OCI-M1 (cell line): ENCODE measurements at regions not wholly inside any gene's neighbourhood (a gene's known extent, or its start where the extent isn't known, plus 50 kb on each side); places are given as distances from the start of the nearest gene placed in this dataset.
A peak's percentile ranks its signal among the peaks of the same experiment; 100 is the strongest.
"Not testable (repeated sequence)": the region's sequence is repeated elsewhere in the genome, so short reads cannot be mapped to it uniquely, and the experiment has no call there.

Experiments
- DNase-seq: peaks from one replicate; lab custom pipeline; 2025; lab: John Stamatoyannopoulos, UW

DNA sequence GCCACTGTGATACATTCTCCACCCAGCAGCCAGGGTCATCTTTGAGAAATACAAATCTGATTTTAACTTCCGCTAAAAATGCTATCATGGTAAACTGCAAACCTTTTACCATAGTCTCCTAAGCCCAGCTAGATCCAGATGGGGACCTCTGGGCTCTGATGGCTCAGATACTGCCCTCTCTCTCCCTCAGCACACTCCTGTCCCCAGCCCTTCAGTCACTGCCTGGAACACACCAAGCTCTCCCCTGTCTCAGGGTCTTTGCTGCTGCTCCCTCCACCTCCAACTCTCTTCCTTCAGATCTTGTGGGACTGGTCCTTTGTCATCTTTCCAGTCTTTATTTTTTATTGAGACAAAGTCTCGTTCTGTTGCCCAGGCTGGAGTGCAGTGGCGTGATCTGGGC, 65.1 kb downstream of the SPRY4 start:
- no peak for DNase-seq

DNA sequence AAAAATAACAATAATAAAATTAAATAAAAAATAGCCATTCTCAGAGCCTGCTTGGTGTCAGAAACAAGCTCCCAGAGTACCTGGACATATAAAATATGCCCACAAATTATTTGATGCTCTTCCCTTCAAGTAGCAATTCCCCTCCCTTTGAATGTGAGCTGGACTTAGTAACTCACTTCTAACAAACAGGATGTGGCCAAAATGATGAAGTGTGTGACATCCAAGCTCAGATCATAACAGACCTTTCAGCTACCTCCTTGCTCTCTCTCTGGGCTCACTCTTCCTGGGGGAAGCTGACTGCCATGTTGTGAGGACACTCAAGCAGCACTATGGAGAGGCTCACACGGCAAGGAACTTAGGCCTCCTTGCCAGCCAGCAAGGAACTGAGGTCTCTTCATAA, 69.0 kb downstream of the SPRY4 start:
- DNase-seq: no peak

DNA sequence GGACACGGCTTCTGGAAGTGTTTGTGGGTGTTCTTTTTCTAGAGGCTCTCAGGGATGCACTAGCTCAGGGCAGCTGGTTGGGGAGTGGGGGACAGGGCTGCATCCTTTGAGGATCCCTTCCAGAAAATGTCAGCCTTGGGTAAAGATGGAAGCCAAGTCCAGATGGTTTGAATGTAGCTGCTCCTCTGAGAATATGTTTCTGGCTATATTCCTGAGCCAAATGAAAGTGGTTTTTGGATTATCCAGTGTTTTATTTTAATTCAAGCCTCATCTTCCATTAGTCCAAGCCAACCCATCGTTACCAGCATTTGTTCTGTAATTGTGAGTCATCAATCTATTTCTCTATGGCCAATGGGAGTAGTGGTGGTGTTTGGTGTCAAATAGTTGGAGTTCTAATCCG, 70.4 kb downstream of the SPRY4 start:
- no peak for DNase-seq

DNA sequence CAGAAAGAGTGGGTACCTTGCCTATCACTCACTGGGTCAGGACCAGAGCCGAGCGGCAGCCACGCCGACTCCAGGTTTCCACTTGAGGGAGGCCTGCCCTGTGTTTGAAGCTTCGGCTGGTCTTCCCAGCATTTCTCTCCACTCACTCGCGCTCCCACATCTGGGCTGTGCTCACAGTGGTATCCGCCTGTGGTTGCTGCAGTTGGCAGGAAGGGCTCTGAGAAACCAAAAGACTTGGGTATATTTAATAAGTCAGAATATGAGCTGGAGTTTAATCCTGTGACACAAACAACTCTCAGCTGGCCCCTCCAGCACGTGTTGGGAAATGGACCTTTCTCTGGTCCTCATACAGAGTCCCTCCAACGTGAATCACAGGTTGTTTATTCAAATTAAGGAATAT, 70.9 kb downstream of the SPRY4 start:
- no peak for DNase-seq

DNA sequence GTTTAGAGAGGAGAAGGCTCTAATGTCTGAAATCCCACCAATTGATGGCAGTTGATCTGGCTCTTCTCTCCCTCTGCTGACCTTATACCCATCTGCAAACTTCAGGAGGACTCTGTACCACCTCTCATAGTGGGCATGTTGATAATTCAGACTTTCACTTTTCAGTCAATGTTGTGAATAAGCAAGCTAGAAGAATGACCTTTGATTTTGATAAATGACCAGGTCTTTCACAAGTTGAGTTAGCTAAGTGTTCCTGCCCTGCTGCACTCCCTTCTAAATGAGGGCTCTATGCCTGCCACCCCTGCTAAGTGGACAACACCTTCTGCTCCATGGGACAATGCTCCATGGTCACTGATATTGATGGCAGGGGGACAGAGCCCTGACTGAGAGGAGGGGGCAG, 74.7 kb downstream of the SPRY4 start:
- no peak for DNase-seq

DNA sequence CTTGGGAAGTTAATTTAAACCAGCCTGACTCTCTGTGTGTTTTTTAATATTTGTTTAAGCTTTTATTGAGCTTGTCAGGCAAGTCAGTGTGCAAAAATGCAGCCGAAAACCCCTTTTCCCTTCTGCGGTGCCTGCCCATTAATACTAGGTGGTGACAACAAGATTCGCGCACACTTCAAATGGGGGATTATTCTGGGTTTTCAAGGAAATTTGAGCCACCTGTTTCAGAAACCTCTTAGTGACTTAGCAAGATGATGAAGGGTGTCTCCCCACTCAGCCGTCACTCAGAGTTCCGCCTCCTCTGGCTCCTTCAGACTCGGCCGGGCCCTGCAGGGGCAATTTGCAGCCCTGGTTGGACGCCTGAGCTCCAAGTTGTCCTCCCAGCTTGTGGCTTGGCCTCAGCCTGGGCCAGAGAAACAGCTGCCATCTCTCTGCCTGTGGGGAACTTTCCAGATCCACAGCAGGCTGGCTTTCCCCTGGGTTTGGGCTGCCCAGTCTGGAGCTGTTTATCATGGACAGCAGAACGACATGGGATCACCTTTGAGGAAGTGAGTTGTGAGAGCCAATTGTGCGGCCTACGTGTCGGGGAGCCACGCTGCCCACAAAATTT, 75.9 kb downstream of the SPRY4 start:
- DNase-seq: no peak

DNA sequence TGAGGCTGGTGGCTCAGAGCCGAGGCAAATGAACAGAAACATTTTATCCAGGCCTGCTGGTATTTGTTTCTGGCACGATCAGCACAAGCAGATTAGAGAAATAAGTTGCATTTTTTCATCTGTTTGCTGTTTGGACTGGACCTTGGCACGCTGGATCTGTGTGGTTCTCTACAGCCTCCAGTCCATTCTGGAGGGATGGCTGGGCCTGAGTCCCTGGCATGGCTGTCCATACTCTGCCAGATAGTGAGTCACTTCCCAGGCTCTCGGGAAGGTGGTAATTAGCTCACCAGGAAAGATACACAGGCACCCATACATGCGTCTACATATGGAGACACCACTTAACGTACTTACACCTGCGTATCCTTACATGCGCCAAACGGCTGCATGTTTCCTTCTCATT, 78.6 kb downstream of the SPRY4 start:
- DNase-seq: no peak

DNA sequence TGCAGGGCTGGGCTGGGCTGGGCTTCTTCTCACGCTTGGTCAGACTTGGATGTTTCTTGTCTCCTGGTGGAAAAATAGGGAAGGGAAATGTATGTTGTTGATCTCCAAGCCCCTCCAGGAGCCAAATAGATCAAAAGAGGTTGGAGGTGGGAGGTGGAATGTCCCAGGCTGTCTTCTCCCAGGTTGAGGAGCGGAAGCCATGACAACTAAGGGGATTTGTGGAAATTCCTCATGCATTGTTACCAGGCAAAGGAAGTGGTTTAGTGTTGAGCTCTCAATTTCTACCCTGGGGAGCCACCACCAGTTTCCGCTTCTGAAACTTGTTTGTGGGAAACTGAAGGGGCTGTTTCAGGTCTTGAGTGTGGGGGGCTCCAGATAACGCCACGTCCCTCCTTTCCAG, 79.0 kb downstream of the SPRY4 start:
- no peak for DNase-seq

DNA sequence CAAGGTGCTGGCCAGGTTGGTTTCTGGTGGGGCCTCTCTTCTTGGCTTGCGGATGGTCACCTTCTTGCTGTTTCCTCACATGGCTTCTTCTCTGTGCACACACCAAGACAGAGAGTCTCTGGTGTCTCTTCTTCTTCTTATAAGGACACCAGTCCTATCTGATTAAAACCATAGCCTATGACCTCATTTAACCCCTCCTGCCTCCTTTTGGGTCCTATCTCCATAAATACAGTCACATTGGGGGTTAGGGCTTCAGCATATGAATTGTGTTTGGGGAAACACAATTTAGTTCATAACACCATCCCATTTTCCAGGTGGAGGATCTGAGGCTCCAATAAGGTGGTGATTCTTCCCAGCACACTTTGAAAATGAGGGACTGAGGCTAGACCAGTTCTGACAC, 80.4 kb downstream of the SPRY4 start:
- DNase-seq: no peak

DNA sequence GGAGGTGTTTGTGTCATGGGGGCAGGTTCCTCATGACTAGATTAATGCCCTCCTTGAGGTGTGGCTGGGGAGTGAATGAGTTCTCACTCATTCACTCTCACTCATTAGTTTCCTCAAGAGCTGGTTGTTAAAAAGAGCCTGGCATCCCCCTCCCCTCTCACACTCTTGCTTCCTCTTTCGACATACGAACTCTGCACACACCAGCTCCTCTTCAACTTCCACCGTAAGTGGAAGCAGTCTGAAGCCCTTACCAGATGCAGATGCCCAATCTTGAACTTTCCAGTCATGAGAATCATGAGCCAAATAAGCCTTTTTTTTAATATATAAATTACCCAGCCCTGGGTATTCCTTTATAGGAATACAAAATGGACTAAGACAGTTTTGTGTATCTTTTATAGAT, 82.5 kb downstream of the SPRY4 start:
- DNase-seq: no peak

DNA sequence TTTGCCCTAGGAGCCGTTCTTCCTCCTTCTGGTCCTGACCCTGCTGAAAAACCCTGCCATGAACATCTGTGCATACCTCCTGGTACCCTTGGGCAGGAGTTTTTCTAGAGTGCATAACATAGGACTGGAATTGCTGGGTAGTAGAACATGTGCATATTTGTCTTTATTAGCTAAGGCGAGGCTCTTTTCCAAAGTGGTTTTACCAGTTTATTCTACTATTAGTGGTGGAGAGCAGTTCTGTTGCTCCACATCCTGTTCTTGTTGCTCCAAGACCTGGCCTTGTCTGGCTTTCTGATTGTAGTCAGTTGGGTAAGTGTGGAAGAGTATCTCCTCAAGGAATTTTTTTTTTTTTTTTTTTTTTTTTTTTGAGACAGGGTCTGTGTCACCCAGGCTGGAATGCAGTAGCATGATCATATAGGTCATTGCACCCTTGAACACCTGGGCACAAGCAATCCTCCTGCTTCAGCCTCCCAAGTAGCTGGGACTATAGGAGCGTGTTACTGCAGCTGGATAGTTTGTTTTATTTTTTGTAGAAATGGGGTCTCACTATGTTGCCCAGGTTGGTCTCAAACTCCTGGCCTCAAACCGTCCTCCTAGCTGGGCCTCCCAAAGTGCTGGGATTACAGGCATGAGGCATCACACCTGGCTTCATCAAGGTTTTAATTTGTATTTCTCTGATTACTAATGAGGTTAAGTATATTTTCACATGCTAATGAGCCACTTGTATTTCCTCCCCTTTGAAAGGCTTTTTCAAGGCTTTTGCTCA, 85.2 kb downstream of the SPRY4 start:
- no peak for DNase-seq

DNA sequence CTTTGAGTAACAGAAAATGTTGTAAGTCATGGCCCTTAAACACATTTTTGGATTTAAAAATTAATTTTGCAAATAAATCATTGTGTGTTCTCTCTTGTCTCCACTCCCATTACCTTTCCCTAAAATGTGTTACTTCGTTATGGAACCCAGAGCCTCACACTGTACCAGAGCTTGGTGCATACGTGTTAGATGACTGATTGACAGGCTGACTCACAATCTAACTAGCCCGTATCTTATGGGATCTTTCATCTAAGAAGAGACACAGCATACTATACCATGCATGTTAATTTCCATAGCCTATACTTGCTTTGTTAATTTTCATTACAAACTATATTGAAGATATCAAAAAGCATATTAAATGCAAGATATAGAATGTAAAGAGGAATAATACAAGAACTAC, 87.1 kb downstream of the SPRY4 start:
- DNase-seq: no peak

DNA sequence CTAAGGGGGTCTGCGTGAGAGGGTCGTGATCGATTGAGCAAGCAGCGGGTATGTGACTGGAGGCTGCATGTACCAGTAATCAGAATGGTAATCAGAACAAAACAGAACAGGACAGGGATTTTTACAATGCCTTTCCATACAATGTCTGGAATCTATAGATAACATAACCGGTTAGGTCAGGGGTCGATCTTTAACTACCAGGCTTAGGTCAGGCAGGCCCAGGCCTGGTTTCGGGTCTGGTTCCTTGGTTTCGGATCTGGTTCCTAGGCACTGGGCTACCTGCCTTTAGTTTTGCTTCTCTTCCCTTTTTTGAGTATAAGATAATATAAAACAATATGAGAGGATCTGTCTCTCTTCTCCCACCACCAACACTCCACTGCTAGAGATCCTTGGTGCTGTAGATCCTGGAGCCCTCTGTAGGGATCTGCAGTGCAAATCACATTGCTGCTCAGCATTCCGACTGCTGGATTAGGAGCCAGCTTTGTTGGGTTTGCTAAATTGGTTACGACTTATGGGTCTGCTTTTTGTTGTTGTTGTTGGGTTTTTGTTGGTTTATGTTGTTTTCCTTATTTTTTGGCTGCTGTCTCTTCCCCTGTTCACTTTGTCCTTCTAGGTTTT, 88.0 kb downstream of the SPRY4 start:
- DNase-seq: not testable (repeated sequence)

DNA sequence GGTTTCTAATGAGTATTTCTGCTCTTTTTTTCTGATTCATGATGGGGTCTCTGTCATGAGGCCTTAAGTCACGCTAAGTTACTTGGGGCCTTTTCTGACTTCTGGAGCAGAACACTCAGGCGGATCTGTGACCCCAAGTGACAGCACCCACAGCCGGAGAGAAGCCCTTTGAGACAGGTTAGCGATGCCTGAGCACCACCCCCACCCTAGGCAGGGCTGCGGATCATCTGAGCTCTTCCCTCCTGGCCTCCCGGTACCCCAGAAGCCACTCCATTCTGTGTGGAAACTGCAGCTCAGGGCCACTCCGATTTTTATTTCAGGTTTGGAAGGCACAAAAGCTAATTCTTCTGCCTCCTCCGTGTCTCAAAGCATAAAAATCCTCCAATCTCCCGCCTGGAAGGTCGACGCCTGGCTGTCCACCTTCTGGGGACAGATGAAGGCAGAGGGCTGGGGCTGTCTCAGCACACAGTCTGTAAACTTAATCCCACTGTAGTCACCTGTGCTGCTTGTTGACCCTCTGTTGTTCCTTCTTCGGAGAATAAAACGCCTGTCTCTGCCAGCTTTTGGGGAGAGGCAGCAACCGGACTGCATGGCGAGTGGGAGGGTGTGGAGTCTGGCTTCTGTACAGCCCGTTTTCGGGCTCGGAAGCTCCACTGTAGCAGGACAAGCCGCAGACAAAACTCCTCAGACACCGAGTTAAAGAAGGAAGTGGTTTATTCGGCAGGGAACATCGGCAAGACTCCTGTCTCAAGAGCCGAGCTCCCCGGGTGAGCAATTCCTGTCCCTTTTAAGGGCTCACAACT, 88.8 kb downstream of the SPRY4 start:
- peak; percentile 24 for DNase-seq

DNA sequence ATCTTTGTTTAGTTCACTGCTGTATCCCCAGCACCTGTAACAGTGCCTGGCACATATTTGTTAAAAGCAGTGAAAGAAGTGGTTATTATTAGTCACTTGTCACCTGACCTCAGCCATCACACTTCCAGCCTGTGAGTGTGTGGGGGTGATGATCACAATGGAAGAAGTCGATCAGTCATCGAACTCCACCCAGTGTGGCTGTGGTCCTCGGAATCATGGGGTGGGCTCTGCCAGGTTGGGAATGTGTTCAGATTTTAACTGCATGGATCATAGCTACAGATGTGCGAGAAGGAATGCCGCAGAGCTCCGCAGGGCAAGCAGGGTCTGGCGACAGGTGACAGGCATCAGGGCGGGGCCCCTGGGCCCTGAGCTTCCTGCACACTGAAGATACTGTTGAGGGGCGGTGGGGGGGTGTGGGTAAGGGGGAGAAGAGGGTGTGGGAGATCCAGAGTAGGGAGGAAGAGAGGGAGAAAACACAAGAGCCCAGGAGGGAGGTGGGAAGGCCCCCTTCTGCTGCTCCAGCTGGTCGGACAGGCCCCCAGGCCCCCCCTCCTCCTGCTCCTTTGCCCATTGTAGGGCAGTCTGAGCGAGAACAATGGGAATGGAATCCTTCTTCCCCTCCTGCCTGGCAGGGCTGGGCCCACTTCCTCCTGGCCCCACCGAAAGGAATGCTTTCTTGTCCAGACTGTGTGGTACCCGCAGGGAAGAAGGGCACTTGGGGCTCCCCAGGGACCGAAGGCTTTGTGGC, 89.6 kb downstream of the SPRY4 start:
- no peak for DNase-seq

DNA sequence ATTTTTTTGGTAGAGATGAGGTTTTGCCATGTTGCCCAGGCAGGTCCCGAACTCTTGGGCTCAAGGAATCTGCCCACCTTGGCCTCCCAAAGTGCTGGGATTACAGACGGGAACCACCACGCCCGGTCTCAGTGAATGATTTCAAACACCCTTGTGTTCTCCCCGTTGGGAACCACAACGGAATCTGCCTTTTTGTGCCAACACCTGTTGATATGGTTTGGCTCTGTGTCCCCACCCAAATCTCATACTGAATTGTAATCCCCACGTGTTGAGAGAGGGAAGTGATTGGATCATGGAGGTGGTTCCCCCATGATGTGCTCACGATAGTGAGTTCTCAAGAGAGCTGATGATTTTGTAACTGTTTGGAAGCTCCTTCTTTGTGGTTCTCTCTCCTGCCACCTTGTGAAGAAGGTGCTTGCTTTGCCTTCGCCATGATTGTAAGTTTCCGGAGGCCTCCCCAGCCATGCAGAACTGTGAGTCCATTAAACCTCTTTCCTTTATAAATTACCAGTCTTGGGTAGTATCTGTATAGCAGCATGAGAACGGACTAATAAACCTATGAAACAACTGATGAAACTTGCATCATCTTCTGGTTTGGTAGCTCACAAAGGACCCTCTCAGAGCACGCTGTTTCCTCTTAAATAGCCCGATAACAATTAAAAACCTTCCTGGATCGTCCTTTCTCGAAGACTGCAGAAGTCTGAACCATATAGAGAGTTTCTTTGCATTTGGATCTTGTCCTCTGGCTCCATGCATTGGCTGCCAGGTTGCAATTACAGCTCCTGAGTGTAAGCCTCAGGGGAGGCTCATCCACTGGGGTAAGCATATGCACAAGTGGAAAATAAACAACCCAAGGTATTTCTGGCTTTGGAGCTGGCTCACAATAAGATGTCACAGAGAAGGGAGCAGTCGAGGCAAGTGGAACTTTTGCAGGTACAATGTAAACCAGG, 91.5 kb downstream of the SPRY4 start:
- no peak for DNase-seq

DNA sequence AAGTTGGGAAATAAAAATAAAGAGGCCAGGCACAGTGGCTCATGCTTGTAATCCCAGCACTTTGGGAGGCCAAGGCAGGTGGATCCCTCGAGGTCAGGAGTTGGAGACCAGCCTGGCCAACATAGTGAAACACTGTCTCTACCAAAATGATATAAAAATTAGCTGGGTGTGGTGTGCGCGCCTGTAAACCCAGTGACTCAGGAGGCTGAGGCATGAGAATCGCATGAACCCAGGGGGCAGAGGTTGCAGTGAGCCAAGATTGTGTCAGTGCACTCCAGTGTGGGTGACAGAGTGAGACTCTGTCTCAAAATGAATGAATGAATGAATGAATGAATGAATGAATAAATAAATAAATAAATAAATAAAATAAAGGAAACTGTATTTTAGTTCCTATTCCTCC, 93.9 kb downstream of the SPRY4 start:
- DNase-seq: not testable (repeated sequence)

DNA sequence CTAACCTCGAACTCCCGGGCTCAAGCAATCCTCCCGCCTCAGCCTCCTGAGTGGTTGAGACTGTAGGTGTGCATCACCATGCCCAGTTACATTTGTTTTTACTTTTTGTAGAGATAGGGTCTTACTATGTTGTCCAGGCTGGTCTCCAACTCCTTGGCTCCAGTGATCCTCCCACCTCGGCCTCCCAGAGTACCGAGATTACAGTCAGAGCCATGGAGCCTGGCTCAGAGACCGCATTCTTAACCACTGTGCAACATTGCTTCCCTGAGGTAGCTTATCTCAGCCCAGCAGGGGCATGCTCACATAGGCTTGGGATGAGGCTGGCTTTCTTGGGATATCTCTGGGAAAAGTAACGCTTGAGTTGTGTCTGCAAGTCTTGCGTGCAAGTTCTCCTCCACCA, 99.7 kb downstream of the SPRY4 start:
- no peak for DNase-seq

DNA sequence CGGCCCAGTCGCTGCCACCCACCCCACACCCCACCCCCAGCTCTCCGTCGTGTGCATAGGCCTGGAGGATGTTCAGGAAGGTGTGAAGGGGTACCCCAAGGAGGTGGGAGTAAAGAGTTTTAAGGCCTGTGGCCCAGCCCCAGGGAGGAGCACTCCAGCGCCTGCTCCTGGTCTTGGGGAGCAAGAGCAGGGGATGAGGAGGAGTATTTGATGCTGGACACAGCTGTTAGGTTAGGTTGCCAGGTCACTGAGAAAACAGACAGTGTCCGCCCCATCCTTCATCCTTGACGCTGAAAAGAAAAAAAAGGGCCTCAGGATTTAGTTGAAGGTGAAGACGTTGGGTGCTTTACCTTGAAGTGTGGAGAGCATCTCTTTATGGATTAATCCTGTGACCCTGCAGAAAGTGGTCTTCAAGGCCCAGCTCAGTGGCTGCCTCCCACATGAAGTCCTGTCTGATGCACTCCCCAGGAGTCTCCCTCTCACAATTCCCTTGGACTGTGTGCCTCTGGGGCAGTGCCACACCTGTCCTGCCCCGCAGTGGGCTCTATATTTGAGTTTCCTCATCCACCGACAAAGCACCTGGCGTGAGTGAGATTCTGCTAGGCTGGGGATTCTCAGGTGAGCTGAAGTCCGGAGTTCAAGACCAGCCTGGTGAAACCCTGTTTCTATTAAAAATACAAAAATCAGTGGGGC, 101.8 kb downstream of the SPRY4 start:
- no peak for DNase-seq

DNA sequence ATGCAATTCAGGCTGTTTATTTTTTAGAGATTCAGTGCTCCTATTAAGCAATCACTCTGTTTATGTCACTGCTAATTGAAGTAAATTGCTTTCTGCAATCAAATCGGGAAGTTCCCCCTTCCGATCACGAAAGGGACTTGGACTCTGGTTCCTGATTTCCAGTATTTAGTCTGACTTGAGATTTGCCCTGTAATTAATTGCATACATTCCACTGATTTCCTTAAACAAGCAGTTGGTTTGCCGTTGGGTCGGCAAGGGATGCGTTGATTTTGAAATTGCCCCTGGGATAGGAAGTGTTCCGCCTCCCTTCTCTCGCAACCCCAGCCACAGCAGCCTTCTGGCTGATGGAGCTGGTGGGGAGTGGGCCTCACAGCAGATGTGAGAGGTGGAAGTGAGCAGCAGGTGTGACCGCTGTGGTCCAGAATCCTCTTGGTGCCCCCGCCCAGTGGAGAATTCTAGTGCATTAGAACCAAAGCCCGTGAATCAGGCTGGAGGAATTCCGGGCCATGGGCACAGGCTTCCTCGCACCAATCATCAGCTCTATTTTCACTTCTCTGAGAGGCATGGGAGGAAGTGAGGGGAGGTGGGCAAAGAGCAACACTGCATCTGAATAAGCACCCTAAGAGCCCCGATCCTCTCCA, 102.5 kb downstream of the SPRY4 start:
- DNase-seq: no peak
